Stimulated activated naive CD8-positive, alpha-beta T cell treated with anti-CD3 and anti-CD28 coated beads, Interleukin-15, Interleukin-2, amounts not matched to agents 100 ng/mL and 50 ng/mL, for 24 hours (primary cell): ENCODE measurements at regions not wholly inside any gene's neighbourhood (a gene's known extent, or its start where the extent isn't known, plus 50 kb on each side); places are given as distances from the start of the nearest gene placed in this dataset.

Experiments used
- H3K27ac Mint-ChIP-seq: one replicate; pipeline ENCODE4 v1.8.0; 2021; ENCODE audit warnings: mild to moderate bottlenecking, mixed read lengths
- H3K27me3 Mint-ChIP-seq: one replicate; pipeline ENCODE4 v1.8.0; 2021; ENCODE audit warnings: mixed read lengths
- H3K36me3 Mint-ChIP-seq: one replicate; pipeline ENCODE4 v1.8.0; 2021; ENCODE audit warnings: low read depth, mixed read lengths
- H3K4me1 Mint-ChIP-seq: one replicate; pipeline ENCODE4 v1.8.0; 2021; ENCODE audit warnings: low read depth, mixed read lengths
- H3K4me3 Mint-ChIP-seq: one replicate; pipeline ENCODE4 v1.8.0; 2021; ENCODE audit warnings: mild to moderate bottlenecking, mixed read lengths
- H3K9me3 Mint-ChIP-seq: one replicate; pipeline ENCODE4 v1.8.0; 2021; ENCODE audit warnings: mixed read lengths

GRCh38 chr21:41589620-41590175, 81.7 kb upstream of the TMPRSS2 start:
- Mint-ChIP-seq H3K36me3 (no peaks in the 10 kb centered on the region), H3K9me3 (peaks cover 9% of the 10 kb centered on the region), H3K4me1 (no peaks in the 10 kb centered on the region), H3K4me3 (no peak overlapping the region), H3K27ac (no peak overlapping the region), H3K27me3 (no peaks in the 10 kb centered on the region)

GRCh38 chr21:41589131-41589530, 81.2 kb upstream of the TMPRSS2 start:
- Mint-ChIP-seq H3K4me3 (no peak overlapping the region), H3K4me1 (no peaks in the 10 kb centered on the region), H3K9me3 (peaks cover 9% of the 10 kb centered on the region), H3K36me3 (no peaks in the 10 kb centered on the region), H3K27me3 (no peaks in the 10 kb centered on the region), H3K27ac (no peak overlapping the region)

- Mint-ChIP-seq H3K27me3 (no peaks in the 10 kb centered on the region), H3K4me3 (no peak overlapping the region), H3K9me3 (peaks cover 9% of the 10 kb centered on the region), H3K27ac (no peak overlapping the region), H3K4me1 (no peaks in the 10 kb centered on the region), H3K36me3 (no peaks in the 10 kb centered on the region)
Observed at GRCh38 chr21:41585199-41585994, 77.4 kb upstream of the TMPRSS2 start.

GRCh38 chr21:41584603-41585176, 76.7 kb upstream of the TMPRSS2 start:
- H3K4me1 Mint-ChIP-seq = no peaks in the 10 kb centered on the region
- H3K27me3 Mint-ChIP-seq = no peaks in the 10 kb centered on the region
- no peak overlapping the region for H3K4me3 Mint-ChIP-seq
- H3K27ac Mint-ChIP-seq = no peak overlapping the region
- H3K36me3 Mint-ChIP-seq = no peaks in the 10 kb centered on the region
- H3K9me3 Mint-ChIP-seq = peaks cover 9% of the 10 kb centered on the region

- H3K27ac Mint-ChIP-seq = no peak overlapping the region
- no peak overlapping the region for H3K4me3 Mint-ChIP-seq
- H3K9me3 Mint-ChIP-seq = peaks cover 11% of the 10 kb centered on the region
- no peaks in the 10 kb centered on the region for H3K36me3 Mint-ChIP-seq
- no peaks in the 10 kb centered on the region for H3K4me1 Mint-ChIP-seq
- no peaks in the 10 kb centered on the region for H3K27me3 Mint-ChIP-seq
Observed at GRCh38 chr21:41583274-41583790, 75.4 kb upstream of the TMPRSS2 start.

- Mint-ChIP-seq H3K4me1 (no peaks in the 10 kb centered on the region), H3K9me3 (peaks cover 11% of the 10 kb centered on the region), H3K27me3 (no peaks in the 10 kb centered on the region), H3K4me3 (no peak overlapping the region), H3K27ac (no peak overlapping the region), H3K36me3 (no peaks in the 10 kb centered on the region)
Observed at GRCh38 chr21:41582866-41583265, 74.9 kb upstream of the TMPRSS2 start.

GRCh38 chr21:41582298-41582840, 74.4 kb upstream of the TMPRSS2 start:
- Mint-ChIP-seq H3K27me3 (no peaks in the 10 kb centered on the region), H3K9me3 (peaks cover 10% of the 10 kb centered on the region), H3K27ac (no peak overlapping the region), H3K4me3 (no peak overlapping the region), H3K4me1 (no peaks in the 10 kb centered on the region), H3K36me3 (no peaks in the 10 kb centered on the region)

- Mint-ChIP-seq H3K36me3 (no peaks in the 10 kb centered on the region), H3K27me3 (no peaks in the 10 kb centered on the region), H3K4me1 (no peaks in the 10 kb centered on the region), H3K4me3 (no peak overlapping the region), H3K9me3 (peaks cover 17% of the 10 kb centered on the region), H3K27ac (no peak overlapping the region)
Observed at GRCh38 chr21:41581592-41582228, 73.8 kb upstream of the TMPRSS2 start.

- Mint-ChIP-seq H3K4me3 (no peak overlapping the region), H3K27ac (no peak overlapping the region), H3K36me3 (no peaks in the 10 kb centered on the region), H3K4me1 (no peaks in the 10 kb centered on the region), H3K9me3 (peaks cover 18% of the 10 kb centered on the region), H3K27me3 (no peaks in the 10 kb centered on the region)
Observed at GRCh38 chr21:41580758-41581554, 73.0 kb upstream of the TMPRSS2 start.

- H3K4me3 Mint-ChIP-seq = no peak overlapping the region
- no peaks in the 10 kb centered on the region for H3K36me3 Mint-ChIP-seq
- no peak overlapping the region for H3K27ac Mint-ChIP-seq
- H3K9me3 Mint-ChIP-seq = peaks cover 18% of the 10 kb centered on the region
- no peaks in the 10 kb centered on the region for H3K4me1 Mint-ChIP-seq
- no peaks in the 10 kb centered on the region for H3K27me3 Mint-ChIP-seq
Observed at GRCh38 chr21:41579692-41580091, 71.7 kb upstream of the TMPRSS2 start.

GRCh38 chr21:41578716-41579115, 70.8 kb upstream of the TMPRSS2 start:
- Mint-ChIP-seq H3K36me3 (no peaks in the 10 kb centered on the region), H3K9me3 (peaks cover 22% of the 10 kb centered on the region), H3K27me3 (no peaks in the 10 kb centered on the region), H3K27ac (no peak overlapping the region), H3K4me1 (no peaks in the 10 kb centered on the region), H3K4me3 (no peak overlapping the region)

GRCh38 chr21:41578083-41578482, 70.1 kb upstream of the TMPRSS2 start:
- no peaks in the 10 kb centered on the region for H3K4me1 Mint-ChIP-seq
- no peaks in the 10 kb centered on the region for H3K36me3 Mint-ChIP-seq
- no peaks in the 10 kb centered on the region for H3K27me3 Mint-ChIP-seq
- H3K9me3 Mint-ChIP-seq = peaks cover 22% of the 10 kb centered on the region
- H3K27ac Mint-ChIP-seq = no peak overlapping the region
- no peak overlapping the region for H3K4me3 Mint-ChIP-seq

- H3K27ac Mint-ChIP-seq = no peak overlapping the region
- no peaks in the 10 kb centered on the region for H3K27me3 Mint-ChIP-seq
- H3K4me3 Mint-ChIP-seq = no peak overlapping the region
- H3K36me3 Mint-ChIP-seq = no peaks in the 10 kb centered on the region
- H3K9me3 Mint-ChIP-seq = peaks cover 30% of the 10 kb centered on the region
- H3K4me1 Mint-ChIP-seq = no peaks in the 10 kb centered on the region
Observed at GRCh38 chr21:41576013-41576615, 68.2 kb upstream of the TMPRSS2 start.
